ENCODE measurements at regions not wholly inside any gene's neighbourhood (a gene's known extent, or its start where the extent isn't known, plus 50 kb on each side); places are given as distances from the start of the nearest gene placed in this dataset.

- Histone ChIP-seq H3K27me3 (ENCODE audit: control insufficient read depth, insufficient read depth, low read length) (no peaks in the 10 kb centered on the region), H3K4me1 (ENCODE audit: control insufficient read depth in 2 of 3, insufficient read depth in 2 of 3, low read depth in 1 of 3, low read length in 3 of 3) (no peaks in the 10 kb centered on the region), H3K4me3 (ENCODE audit: low read length in 3 of 3) (no peak overlapping the region), H3K9me3 (ENCODE audit: control insufficient read depth in 2 of 3, insufficient read depth in 1 of 3, low read length in 3 of 3) (no peaks in the 10 kb centered on the region), H3K36me3 (ENCODE audit: control insufficient read depth in 2 of 3, insufficient read depth in 3 of 3, low read length in 3 of 3) (no peaks in the 10 kb centered on the region), H3K27ac (ENCODE audit: low read depth in 2 of 2, low read length in 2 of 2) (no peak overlapping the region), H3K9ac (ENCODE audit: low read length in 3 of 3) (no peak overlapping the region)
- FAIRE-seq (no peak), DNase-seq (no peak)
- no peak for TF ChIP-seq CTCF (IDR thresholded peaks at IDR 0.05; ENCODE audit: borderline replicate concordance, extremely low read depth, insufficient read depth)
- intact Hi-C loops (cut with DNase I), result no loop called here
Observed at GRCh38 chr3:150070271-150070670, 99.6 kb upstream of the PFN2 start.

GRCh38 chr3:150069633-150070032 is 98.9 kb upstream of the PFN2 start:
- Histone ChIP-seq H3K27me3 (ENCODE audit: control insufficient read depth, insufficient read depth, low read length) (no peaks in the 10 kb centered on the region), H3K4me1 (ENCODE audit: control insufficient read depth in 2 of 3, insufficient read depth in 2 of 3, low read depth in 1 of 3, low read length in 3 of 3) (no peaks in the 10 kb centered on the region), H3K36me3 (ENCODE audit: control insufficient read depth in 2 of 3, insufficient read depth in 3 of 3, low read length in 3 of 3) (no peaks in the 10 kb centered on the region), H3K4me3 (ENCODE audit: low read length in 3 of 3) (no peak overlapping the region), H3K9me3 (ENCODE audit: control insufficient read depth in 2 of 3, insufficient read depth in 1 of 3, low read length in 3 of 3) (no peaks in the 10 kb centered on the region), H3K27ac (ENCODE audit: low read depth in 2 of 2, low read length in 2 of 2) (no peak overlapping the region), H3K9ac (ENCODE audit: low read length in 3 of 3) (no peak overlapping the region)
- no peak for TF ChIP-seq CTCF (IDR thresholded peaks at IDR 0.05; ENCODE audit: borderline replicate concordance, extremely low read depth, insufficient read depth)
- no peak for DNase-seq
- no peak for FAIRE-seq
- intact Hi-C loops (cut with DNase I), result no loop called here

GRCh38 chr3:150069154-150069527 is 98.4 kb upstream of the PFN2 start:
- H3K36me3 ChIP-seq (ENCODE audit: control insufficient read depth in 2 of 3, insufficient read depth in 3 of 3, low read length in 3 of 3), result no peaks in the 10 kb centered on the region
- FAIRE-seq (no peak), DNase-seq (no peak)
- TF ChIP-seq CTCF (IDR thresholded peaks at IDR 0.05; ENCODE audit: borderline replicate concordance, extremely low read depth, insufficient read depth), result no peak
- no peaks in the 10 kb centered on the region for H3K27me3 ChIP-seq (ENCODE audit: control insufficient read depth, insufficient read depth, low read length)
- H3K9ac ChIP-seq (ENCODE audit: low read length in 3 of 3), result no peak overlapping the region
- H3K9me3 ChIP-seq (ENCODE audit: control insufficient read depth in 2 of 3, insufficient read depth in 1 of 3, low read length in 3 of 3), result no peaks in the 10 kb centered on the region
- intact Hi-C loops (cut with DNase I), result no loop called here
- H3K4me1 ChIP-seq (ENCODE audit: control insufficient read depth in 2 of 3, insufficient read depth in 2 of 3, low read depth in 1 of 3, low read length in 3 of 3), result no peaks in the 10 kb centered on the region
- H3K4me3 ChIP-seq (ENCODE audit: low read length in 3 of 3), result no peak overlapping the region
- no peak overlapping the region for H3K27ac ChIP-seq (ENCODE audit: low read depth in 2 of 2, low read length in 2 of 2)

- Histone ChIP-seq H3K9ac (ENCODE audit: low read length in 3 of 3) (no peak overlapping the region), H3K27me3 (ENCODE audit: control insufficient read depth, insufficient read depth, low read length) (no peaks in the 10 kb centered on the region), H3K4me1 (ENCODE audit: control insufficient read depth in 2 of 3, insufficient read depth in 2 of 3, low read depth in 1 of 3, low read length in 3 of 3) (no peaks in the 10 kb centered on the region), H3K36me3 (ENCODE audit: control insufficient read depth in 2 of 3, insufficient read depth in 3 of 3, low read length in 3 of 3) (no peaks in the 10 kb centered on the region), H3K27ac (ENCODE audit: low read depth in 2 of 2, low read length in 2 of 2) (no peak overlapping the region), H3K4me3 (ENCODE audit: low read length in 3 of 3) (no peak overlapping the region), H3K9me3 (ENCODE audit: control insufficient read depth in 2 of 3, insufficient read depth in 1 of 3, low read length in 3 of 3) (no peaks in the 10 kb centered on the region)
- DNase-seq (no peak), FAIRE-seq (no peak)
- TF ChIP-seq CTCF (IDR thresholded peaks at IDR 0.05; ENCODE audit: borderline replicate concordance, extremely low read depth, insufficient read depth), result no peak
- intact Hi-C loops (cut with DNase I), result no loop called here
Observed at GRCh38 chr3:150068440-150069153, 97.9 kb upstream of the PFN2 start.

Measured in kidney (tissue), 13 donors.